ENCODE measurements at regions not wholly inside any gene's neighbourhood (a gene's known extent, or its start where the extent isn't known, plus 50 kb on each side); places are given as distances from the start of the nearest gene placed in this dataset.

- H3K9ac ChIP-seq: no peak overlapping the region
- peaks cover 4% of the 10 kb centered on the region; the same call in 1 of the 2 replicates for H3K9me3 ChIP-seq
- H3K4me2 ChIP-seq: no peak overlapping the region
- no peaks in the 10 kb centered on the region for H4K20me1 ChIP-seq
- H3K27ac ChIP-seq: no peak overlapping the region
- H3K4me3 ChIP-seq: no peak overlapping the region
- TF ChIP-seq Cebpa-rat (IDR thresholded peaks at IDR 0.05): no peak
- H3K27me3 ChIP-seq: no peaks in the 10 kb centered on the region
- H3K36me3 ChIP-seq: no peaks in the 10 kb centered on the region
- H3K4me1 ChIP-seq: 0 out of 2 replicates have a peak, but pooled peaks cover under 1% of the 10 kb centered on the region
These were observed 64.7 kb upstream of the MYRIP start for GRCh38 chr3:39744746-39745145.

- no peak overlapping the region for H3K27ac ChIP-seq
- H3K4me2 ChIP-seq: no peak overlapping the region
- H3K9ac ChIP-seq: no peak overlapping the region
- no peaks in the 10 kb centered on the region for H3K36me3 ChIP-seq
- no peaks in the 10 kb centered on the region for H3K9me3 ChIP-seq
- no peak overlapping the region for H3K4me3 ChIP-seq
- peaks cover 33% of the 10 kb centered on the region for H3K4me1 ChIP-seq
- no peaks in the 10 kb centered on the region for H4K20me1 ChIP-seq
- no peaks in the 10 kb centered on the region for H3K27me3 ChIP-seq
- TF ChIP-seq Cebpa-rat (IDR thresholded peaks at IDR 0.05): no peak
These were observed 61.4 kb upstream of the MYRIP start for GRCh38 chr3:39748002-39748401.

GRCh38 chr3:39748763-39749162, 60.6 kb upstream of the MYRIP start:
- no peak overlapping the region for H3K9ac ChIP-seq
- H3K36me3 ChIP-seq: no peaks in the 10 kb centered on the region
- TF ChIP-seq Cebpa-rat (IDR thresholded peaks at IDR 0.05): no peak
- H3K27ac ChIP-seq: no peak overlapping the region
- no peak overlapping the region for H3K4me2 ChIP-seq
- H3K4me1 ChIP-seq: peaks cover 40% of the 10 kb centered on the region
- no peak overlapping the region for H3K4me3 ChIP-seq
- H4K20me1 ChIP-seq: no peaks in the 10 kb centered on the region
- H3K9me3 ChIP-seq: no peaks in the 10 kb centered on the region
- H3K27me3 ChIP-seq: no peaks in the 10 kb centered on the region

- H3K4me2 ChIP-seq: peak overlapping the region; percentile 85
- H3K4me1 ChIP-seq: peaks cover 59% of the 10 kb centered on the region
- no peaks in the 10 kb centered on the region for H3K36me3 ChIP-seq
- no peaks in the 10 kb centered on the region for H4K20me1 ChIP-seq
- peak overlapping the region; percentile 20; the same call in 1 of the 2 replicates for H3K9ac ChIP-seq
- H3K9me3 ChIP-seq: no peaks in the 10 kb centered on the region
- TF ChIP-seq Cebpa-rat (IDR thresholded peaks at IDR 0.05): no peak
- no peak overlapping the region for H3K4me3 ChIP-seq
- H3K27ac ChIP-seq: peak overlapping the region; percentile 71
- H3K27me3 ChIP-seq: no peaks in the 10 kb centered on the region
These were observed 58.7 kb upstream of the MYRIP start for GRCh38 chr3:39750712-39751111.

GRCh38 chr3:39751286-39751685, 58.1 kb upstream of the MYRIP start:
- H3K27me3 ChIP-seq: no peaks in the 10 kb centered on the region
- peaks cover 59% of the 10 kb centered on the region for H3K4me1 ChIP-seq
- H3K4me3 ChIP-seq: peak overlapping the region; percentile 42; the same call in 1 of the 2 replicates
- peaks cover 5% of the 10 kb centered on the region; the same call in 1 of the 2 replicates for H3K9me3 ChIP-seq
- H4K20me1 ChIP-seq: no peaks in the 10 kb centered on the region
- H3K27ac ChIP-seq: peak overlapping the region; percentile 71
- no peak for TF ChIP-seq Cebpa-rat (IDR thresholded peaks at IDR 0.05)
- peak overlapping the region; percentile 20; the same call in 1 of the 2 replicates for H3K9ac ChIP-seq
- H3K36me3 ChIP-seq: no peaks in the 10 kb centered on the region
- H3K4me2 ChIP-seq: peak overlapping the region; percentile 85

- H3K9me3 ChIP-seq: peaks cover 14% of the 10 kb centered on the region
- no peak for TF ChIP-seq Cebpa-rat (IDR thresholded peaks at IDR 0.05)
- H3K27ac ChIP-seq: peak overlapping the region; percentile 71
- peaks cover 59% of the 10 kb centered on the region for H3K4me1 ChIP-seq
- H3K4me2 ChIP-seq: peak overlapping the region; percentile 85
- H4K20me1 ChIP-seq: no peaks in the 10 kb centered on the region
- H3K9ac ChIP-seq: peak overlapping the region; percentile 51; the same call in 1 of the 2 replicates
- H3K27me3 ChIP-seq: no peaks in the 10 kb centered on the region
- peak overlapping the region; percentile 42 for H3K4me3 ChIP-seq
- no peaks in the 10 kb centered on the region for H3K36me3 ChIP-seq
These were observed 57.3 kb upstream of the MYRIP start for GRCh38 chr3:39752019-39752637.

- Histone ChIP-seq H3K4me2 (peak overlapping the region; percentile 85), H4K20me1 (no peaks in the 10 kb centered on the region), H3K4me3 (peak overlapping the region; percentile 42), H3K27me3 (no peaks in the 10 kb centered on the region), H3K27ac (peak overlapping the region; percentile 71), H3K9me3 (peaks cover 20% of the 10 kb centered on the region), H3K36me3 (no peaks in the 10 kb centered on the region), H3K9ac (peak overlapping the region; percentile 51; the same call in 1 of the 2 replicates), H3K4me1 (peaks cover 59% of the 10 kb centered on the region)
- TF ChIP-seq Cebpa-rat (IDR thresholded peaks at IDR 0.05): no peak
These were observed 56.7 kb upstream of the MYRIP start for GRCh38 chr3:39752751-39753150.

GRCh38 chr3:39753391-39753790, 56.0 kb upstream of the MYRIP start:
- Histone ChIP-seq H3K4me1 (peaks cover 59% of the 10 kb centered on the region), H3K9me3 (peaks cover 23% of the 10 kb centered on the region), H3K4me3 (0 out of 2 replicates have a peak overlapping the region, but pooled peaks have one; percentile 42), H3K27me3 (no peaks in the 10 kb centered on the region), H3K36me3 (no peaks in the 10 kb centered on the region), H4K20me1 (no peaks in the 10 kb centered on the region), H3K4me2 (peak overlapping the region; percentile 85), H3K9ac (no peak overlapping the region; the same call in 1 of the 2 replicates), H3K27ac (peak overlapping the region; percentile 71)
- TF ChIP-seq Cebpa-rat (IDR thresholded peaks at IDR 0.05): no peak

- H3K36me3 ChIP-seq: no peaks in the 10 kb centered on the region
- H3K4me3 ChIP-seq: no peak overlapping the region
- peak overlapping the region; percentile 71; the same call in 1 of the 2 replicates for H3K27ac ChIP-seq
- peaks cover 23% of the 10 kb centered on the region for H3K9me3 ChIP-seq
- no peak overlapping the region for H3K9ac ChIP-seq
- H3K27me3 ChIP-seq: no peaks in the 10 kb centered on the region
- no peaks in the 10 kb centered on the region for H4K20me1 ChIP-seq
- H3K4me1 ChIP-seq: peaks cover 59% of the 10 kb centered on the region
- H3K4me2 ChIP-seq: 0 out of 2 replicates have a peak overlapping the region, but pooled peaks have one; percentile 85
- TF ChIP-seq Cebpa-rat (IDR thresholded peaks at IDR 0.05): no peak
These were observed 54.9 kb upstream of the MYRIP start for GRCh38 chr3:39754549-39754948.

GRCh38 chr3:39755100-39755499, 54.3 kb upstream of the MYRIP start:
- no peak overlapping the region for H3K9ac ChIP-seq
- H4K20me1 ChIP-seq: no peaks in the 10 kb centered on the region
- H3K4me3 ChIP-seq: no peak overlapping the region
- no peak for TF ChIP-seq Cebpa-rat (IDR thresholded peaks at IDR 0.05)
- peaks cover 55% of the 10 kb centered on the region for H3K4me1 ChIP-seq
- no peaks in the 10 kb centered on the region for H3K36me3 ChIP-seq
- no peak overlapping the region for H3K27ac ChIP-seq
- no peak overlapping the region for H3K4me2 ChIP-seq
- no peaks in the 10 kb centered on the region for H3K27me3 ChIP-seq
- peaks cover 23% of the 10 kb centered on the region for H3K9me3 ChIP-seq
